ENCODE measurements at regions not wholly inside any gene's neighbourhood (a gene's known extent, or its start where the extent isn't known, plus 50 kb on each side); places are given as distances from the start of the nearest gene placed in this dataset.

GRCh38 chr13:97139691-97140090 lies 82.4 kb upstream of the MBNL2 start:
- DNase-seq (ENCODE audit: low read depth, low spot score) (no peak), FAIRE-seq (no peak)
- Histone ChIP-seq H4K20me1 (replicated peaks; ENCODE audit: control insufficient read depth, extremely low read depth, insufficient read depth, low read length) (no peaks in the 10 kb centered on the region), H3K4me3 (replicated peaks in 1 of 3; ENCODE audit: insufficient read depth in 1 of 3, low read depth in 1 of 3, low read length in 3 of 3) (no peak overlapping the region), H3K9me3 (replicated peaks; ENCODE audit: control insufficient read depth, insufficient read depth, low read length) (no peaks in the 10 kb centered on the region), H3K27me3 (ENCODE audit: control insufficient read depth in 2 of 2, insufficient read depth in 2 of 2, low read length in 2 of 2) (peaks cover 0 to 2% of the 10 kb centered on the region in 2 experiments), H3K36me3 (ENCODE audit: control insufficient read depth in 2 of 2, extremely low read depth in 1 of 2, insufficient read depth in 2 of 2, low read length in 2 of 2) (no peaks in the 10 kb centered on the region), H3K9ac (replicated peaks; ENCODE audit: extremely low read depth, insufficient read depth, low read length) (no peak overlapping the region), H3K4me1 (ENCODE audit: control insufficient read depth, extremely low read depth, insufficient read depth, low read length) (peaks cover 19% of the 10 kb centered on the region), H3K9me1 (replicated peaks; ENCODE audit: control insufficient read depth, extremely low read depth, insufficient read depth, low read length) (no peaks in the 10 kb centered on the region), H3K79me2 (ENCODE audit: control insufficient read depth, insufficient read depth, low read length) (no peaks in the 10 kb centered on the region), H3K4me2 (ENCODE audit: insufficient read depth, low read length) (no peak overlapping the region), H2AFZ (ENCODE audit: low read depth, low read length) (no peak overlapping the region), H3K27ac (ENCODE audit: insufficient read depth, low read depth, low read length) (no peak overlapping the region)
- dilution Hi-C loops (cut with MboI; ENCODE audit: extremely low pct_ligation_motif_present, low sequenced_read_pairs), result no loop called here
- BruUV-seq (replicated peaks), result no TSS peak
- TF ChIP-seq EZH2 (IDR thresholded peaks at IDR 0.05; ENCODE audit: borderline replicate concordance, low read depth, low read length, severe bottlenecking) (no peak), CTCF (IDR thresholded peaks at IDR 0.05; ENCODE audit: extremely low read depth in 1 of 2, insufficient read depth in 1 of 2, low read depth in 1 of 2, low read length in 2 of 2) (no peak), MAX (IDR thresholded peaks at IDR 0.05; ENCODE audit: insufficient read depth, insufficient read length) (no peak), POLR2A (IDR thresholded peaks at IDR 0.05; ENCODE audit: low read depth, low read length) (no peak), FOS (IDR thresholded peaks at IDR 0.05; ENCODE audit: borderline replicate concordance, insufficient read depth, low read length) (no peak), JUN (IDR thresholded peaks at IDR 0.05; ENCODE audit: borderline replicate concordance, insufficient read depth, insufficient read length, low read depth) (no peak), MYC (IDR thresholded peaks at IDR 0.05; ENCODE audit: low read depth, low read length) (no peak)
- intact Hi-C loops (cut with micrococcal nuclease), result loop anchor here (2.0 kb wide), 1 partner anchor 55 kb away; no protein-coding TSS in a partner anchor
- ChIA-PET POLR2A (no interaction called here), CTCF (interaction anchor here (4.0 kb wide), 1 partner anchor 25 kb away, joined by 30 read pairs; no protein-coding TSS in a partner anchor)

All from endothelial cell of umbilical vein (primary cell).